ENCODE measurements at regions not wholly inside any gene's neighbourhood (a gene's known extent, or its start where the extent isn't known, plus 50 kb on each side); places are given as distances from the start of the nearest gene placed in this dataset.

DNA sequence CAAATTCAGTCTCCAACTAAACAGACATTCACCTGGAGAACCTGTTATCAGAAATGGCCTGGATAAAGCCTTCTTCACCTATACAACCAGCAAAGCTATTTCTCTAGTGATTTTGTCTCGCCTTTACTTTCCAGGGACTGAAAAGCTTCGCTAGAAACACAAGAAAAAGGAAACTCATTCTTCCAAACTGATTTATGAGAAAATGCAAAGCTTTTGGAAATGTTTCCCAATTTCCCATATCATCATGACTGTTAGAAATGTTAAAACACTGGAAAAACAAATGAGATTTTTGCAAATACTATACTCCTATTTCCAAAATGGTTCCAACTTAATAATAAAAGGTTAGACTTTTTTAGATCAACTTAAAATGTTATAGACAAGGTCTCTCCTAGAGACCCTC, 218.7 kb downstream of the PAX3 start:
- H3K14ac ChIP-seq (ENCODE audit: insufficient read length) = no peak overlapping the region
- no peak overlapping the region for H3K18ac ChIP-seq (ENCODE audit: extremely low read depth, low read length)
- H4K8ac ChIP-seq (ENCODE audit: extremely low read depth, insufficient read depth, low read length) = no peak overlapping the region
- TF ChIP-seq HDAC6 (IDR thresholded peaks at IDR 0.05; ENCODE audit: low read depth, low read length) = no peak
- no peak overlapping the region for H4K91ac ChIP-seq (replicated peaks; ENCODE audit: insufficient read length, low read length)
- H3K56ac ChIP-seq (replicated peaks; ENCODE audit: insufficient read length, low read depth, low read length) = no peak overlapping the region
- H3K23ac ChIP-seq (ENCODE audit: insufficient read length) = no peak overlapping the region
- no peaks in the 10 kb centered on the region for H4K20me1 ChIP-seq (replicated peaks in 1 of 2; ENCODE audit: control insufficient read depth in 1 of 2, insufficient read depth in 2 of 2, low read length in 2 of 2)
- 97% methylated on average over 2 of the region's 2 CpGs; no CpG with 5 or more reads in 1 of the 2 experiments for WGBS, 2 experiments (ENCODE audit: extremely low coverage in 1 of 2, insufficient coverage in 1 of 2, insufficient read length in 1 of 2, insufficient replicate concordance in 2 of 2, low coverage in 1 of 2, low lambda C conversion rate in 2 of 2, missing lambda C conversion rate in 1 of 2)
- no peak overlapping the region for H3K27ac ChIP-seq (ENCODE audit: low read depth, low read length)
- DNase-seq (ENCODE audit: low read depth in 1 of 2, low spot score in 2 of 2) (no peak), FAIRE-seq (no peak)
- no peaks in the 10 kb centered on the region for H3K9me3 ChIP-seq (ENCODE audit: insufficient read depth in 2 of 2, low read depth in 1 of 2, low read length in 1 of 2)
- no peaks in the 10 kb centered on the region for H3K36me3 ChIP-seq (ENCODE audit: control insufficient read depth in 2 of 4, insufficient read depth in 4 of 4, low read length in 3 of 4)
- H3K4me3 ChIP-seq (ENCODE audit: extremely low read depth in 1 of 4, insufficient read depth in 2 of 4, low read depth in 3 of 4, low read length in 4 of 4) = no peak overlapping the region
- H3K4ac ChIP-seq (replicated peaks; ENCODE audit: insufficient read length, low read depth, low read length) = no peak overlapping the region
- no peak overlapping the region for H2BK120ac ChIP-seq (replicated peaks; ENCODE audit: low read depth, low read length)
- no peaks in the 10 kb centered on the region; a peak in 2 of 7 replicates for H3K4me1 ChIP-seq (replicated peaks in 1 of 4; ENCODE audit: control insufficient read depth in 3 of 4, insufficient read depth in 4 of 4, low read length in 3 of 4)
- POLR2A ChIA-PET (ENCODE audit: partially characterized antibody) = no interaction called here
- no peak overlapping the region for H3K9ac ChIP-seq (replicated peaks in 1 of 4; ENCODE audit: extremely low read depth in 1 of 4, low read depth in 3 of 4, low read length in 3 of 4)
- no peak overlapping the region for H2AK5ac ChIP-seq (ENCODE audit: low read depth, low read length)
- no peaks in the 10 kb centered on the region for H3K79me1 ChIP-seq (ENCODE audit: low read depth, low read length)
- no peaks in the 10 kb centered on the region for H3K79me2 ChIP-seq (ENCODE audit: control insufficient read depth in 1 of 2, insufficient read depth in 2 of 2, low read length in 2 of 2)
- H4K5ac ChIP-seq (ENCODE audit: insufficient read length, low read depth, low read length) = no peak overlapping the region
- H2BK15ac ChIP-seq (ENCODE audit: low read length) = no peak overlapping the region
- no peaks in the 10 kb centered on the region for H3K23me2 ChIP-seq (ENCODE audit: low read depth, low read length)
- H2AFZ ChIP-seq (ENCODE audit: low read length) = no peak overlapping the region
- H3K4me2 ChIP-seq (ENCODE audit: insufficient read depth in 1 of 2, low read depth in 2 of 2, low read length in 2 of 2) = no peak overlapping the region
- no peak overlapping the region for H2BK12ac ChIP-seq (ENCODE audit: low read depth, low read length)
- H3K27me3 ChIP-seq (replicated peaks in 1 of 4; ENCODE audit: control insufficient read depth in 3 of 4, extremely low read depth in 1 of 4, insufficient read depth in 3 of 4, low read length in 3 of 4) = no peaks in the 10 kb centered on the region
- H2BK5ac ChIP-seq (ENCODE audit: low read depth, low read length) = no peak overlapping the region
- CTCF ChIA-PET (ENCODE audit: partially characterized antibody) = interaction anchor here (0.9 to 1.5 kb wide), 5 partner anchors 9 to 41 kb away, joined by 3 to 5 read pairs (median 3); no protein-coding TSS in a partner anchor
- H2BK20ac ChIP-seq (ENCODE audit: low read length) = no peak overlapping the region

Data from H1 (cell line).